ENCODE measurements at regions not wholly inside any gene's neighbourhood (a gene's known extent, or its start where the extent isn't known, plus 50 kb on each side); places are given as distances from the start of the nearest gene placed in this dataset.

DNA sequence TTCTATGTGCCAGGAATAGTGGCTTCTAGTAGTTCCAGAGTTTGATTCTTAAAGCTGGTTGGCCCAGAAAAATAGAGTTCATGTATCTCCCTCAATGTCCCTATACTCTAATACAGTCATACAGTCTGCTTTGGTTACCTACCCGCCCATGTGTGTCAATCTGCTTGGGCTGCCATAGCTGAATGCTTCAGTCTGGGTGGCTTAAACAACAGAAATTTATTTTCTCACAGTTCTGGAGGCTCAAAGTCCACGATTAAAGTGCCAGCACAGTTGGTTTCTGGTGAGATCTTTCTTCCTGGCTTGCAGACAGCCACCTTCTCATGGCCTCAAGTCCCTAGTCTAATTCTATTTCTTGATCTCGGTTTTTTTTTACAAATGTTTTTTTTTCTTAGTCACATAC is 1739.0 kb downstream of the MAT2B start:
- no peaks in the 10 kb centered on the region for H3K27me3 ChIP-seq (ENCODE audit: control insufficient read depth in 2 of 2, insufficient read depth in 2 of 2, low read length in 2 of 2)
- H3K27ac ChIP-seq (ENCODE audit: low read depth in 2 of 2, low read length in 2 of 2) = no peak overlapping the region
- H3K9ac ChIP-seq (ENCODE audit: low read depth in 1 of 2, low read length in 2 of 2) = no peak overlapping the region

DNA sequence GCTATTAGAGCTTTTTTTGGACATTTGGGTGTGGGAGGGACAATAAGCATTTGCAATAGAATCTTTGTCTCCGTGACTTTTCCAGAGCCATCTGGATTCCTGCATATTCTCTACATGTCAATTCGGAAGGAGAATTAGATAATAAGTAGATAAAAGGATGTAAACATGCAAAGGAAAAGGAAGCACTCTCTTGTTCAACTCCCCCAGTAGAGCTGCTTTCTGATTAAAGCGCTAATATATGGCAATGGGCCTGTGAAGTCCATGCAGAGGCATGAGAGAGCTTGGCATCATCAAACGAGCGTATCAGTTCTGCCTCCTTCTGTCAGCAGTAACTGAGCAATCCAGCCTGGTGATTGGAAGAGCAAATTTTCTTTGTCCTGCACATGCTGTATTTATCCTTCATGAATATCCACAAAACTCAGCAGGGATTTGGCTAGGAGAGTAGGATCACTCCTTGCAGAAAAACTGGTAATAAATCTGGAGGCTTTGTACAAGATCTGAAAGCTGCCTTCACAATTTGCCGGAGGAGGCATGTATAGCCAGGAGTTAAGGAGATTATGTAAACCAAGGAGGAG is 1752.9 kb downstream of the MAT2B start:
- Histone ChIP-seq H3K9ac (ENCODE audit: low read depth in 1 of 2, low read length in 2 of 2) (no peak overlapping the region), H3K27me3 (ENCODE audit: control insufficient read depth in 2 of 2, insufficient read depth in 2 of 2, low read length in 2 of 2) (no peaks in the 10 kb centered on the region), H3K36me3 (ENCODE audit: control insufficient read depth in 2 of 2, insufficient read depth in 2 of 2, low read length in 2 of 2) (no peaks in the 10 kb centered on the region), H3K27ac (ENCODE audit: low read depth in 2 of 2, low read length in 2 of 2) (no peak overlapping the region), H3K4me3 (ENCODE audit: low read length in 2 of 2) (no peak overlapping the region), H3K9me3 (ENCODE audit: control insufficient read depth in 2 of 2, low read length in 2 of 2) (no peaks in the 10 kb centered on the region), H3K4me1 (ENCODE audit: control insufficient read depth in 2 of 2, insufficient read depth in 2 of 2, low read length in 2 of 2) (no peaks in the 10 kb centered on the region)

More for the DNA sequence above, 1739.0 kb downstream of the MAT2B start:
- H3K9me3 ChIP-seq (ENCODE audit: control insufficient read depth in 2 of 2, low read length in 2 of 2) = no peaks in the 10 kb centered on the region
- H3K4me1 ChIP-seq (ENCODE audit: control insufficient read depth in 2 of 2, insufficient read depth in 2 of 2, low read length in 2 of 2) = no peaks in the 10 kb centered on the region
- no peak overlapping the region for H3K4me3 ChIP-seq (ENCODE audit: low read length in 2 of 2)
- no peaks in the 10 kb centered on the region for H3K36me3 ChIP-seq (ENCODE audit: control insufficient read depth in 2 of 2, insufficient read depth in 2 of 2, low read length in 2 of 2)

DNA sequence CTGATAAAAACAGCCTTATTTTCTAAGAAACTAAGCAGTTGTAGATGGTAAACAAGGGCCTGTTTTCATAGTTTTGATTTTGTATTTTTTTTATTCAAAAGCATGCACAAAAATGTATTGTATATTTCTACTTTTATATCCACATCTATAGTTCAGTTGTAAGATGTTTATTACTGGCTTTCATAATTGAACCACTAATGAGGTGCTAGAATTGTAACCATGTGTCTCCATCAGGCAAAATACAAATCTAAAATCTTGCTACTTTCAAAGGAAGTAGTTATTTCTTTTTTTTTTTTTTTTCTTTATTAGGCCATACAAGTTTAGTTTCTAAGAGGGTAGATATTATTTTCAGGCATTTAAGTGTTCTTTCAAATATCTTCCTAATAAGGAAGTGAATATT is 1755.0 kb downstream of the MAT2B start:
- no peak overlapping the region for H3K4me3 ChIP-seq (ENCODE audit: low read length in 2 of 2)
- H3K9ac ChIP-seq (ENCODE audit: low read depth in 1 of 2, low read length in 2 of 2) = no peak overlapping the region
- H3K4me1 ChIP-seq (ENCODE audit: control insufficient read depth in 2 of 2, insufficient read depth in 2 of 2, low read length in 2 of 2) = no peaks in the 10 kb centered on the region
- H3K36me3 ChIP-seq (ENCODE audit: control insufficient read depth in 2 of 2, insufficient read depth in 2 of 2, low read length in 2 of 2) = no peaks in the 10 kb centered on the region
- no peaks in the 10 kb centered on the region for H3K9me3 ChIP-seq (ENCODE audit: control insufficient read depth in 2 of 2, low read length in 2 of 2)
- no peaks in the 10 kb centered on the region for H3K27me3 ChIP-seq (ENCODE audit: control insufficient read depth in 2 of 2, insufficient read depth in 2 of 2, low read length in 2 of 2)
- no peak overlapping the region for H3K27ac ChIP-seq (ENCODE audit: low read depth in 2 of 2, low read length in 2 of 2)

DNA sequence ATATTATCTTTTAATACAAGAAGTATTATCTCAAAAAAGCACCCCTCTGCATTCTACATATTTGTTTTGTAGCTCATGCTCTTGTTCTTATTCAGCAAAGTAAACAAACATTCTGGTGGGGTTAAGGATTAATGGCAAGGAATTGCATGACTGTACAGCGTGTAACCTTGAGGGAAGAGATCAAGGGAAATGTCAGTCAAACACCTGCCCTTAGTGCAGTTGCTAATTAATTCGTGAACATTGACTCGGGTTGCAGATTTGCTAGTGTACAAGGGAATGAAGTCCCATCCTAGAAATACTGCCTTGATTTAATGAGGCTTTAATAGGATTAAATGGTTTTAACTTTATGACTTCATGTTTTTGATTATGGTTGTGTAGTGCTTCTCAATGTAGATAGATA is 1758.1 kb downstream of the MAT2B start:
- Histone ChIP-seq H3K4me3 (ENCODE audit: low read length in 2 of 2) (no peak overlapping the region), H3K27ac (ENCODE audit: low read depth in 2 of 2, low read length in 2 of 2) (no peak overlapping the region), H3K4me1 (ENCODE audit: control insufficient read depth in 2 of 2, insufficient read depth in 2 of 2, low read length in 2 of 2) (no peaks in the 10 kb centered on the region), H3K36me3 (ENCODE audit: control insufficient read depth in 2 of 2, insufficient read depth in 2 of 2, low read length in 2 of 2) (no peaks in the 10 kb centered on the region), H3K27me3 (ENCODE audit: control insufficient read depth in 2 of 2, insufficient read depth in 2 of 2, low read length in 2 of 2) (no peaks in the 10 kb centered on the region), H3K9ac (ENCODE audit: low read depth in 1 of 2, low read length in 2 of 2) (no peak overlapping the region), H3K9me3 (ENCODE audit: control insufficient read depth in 2 of 2, low read length in 2 of 2) (no peaks in the 10 kb centered on the region)

DNA sequence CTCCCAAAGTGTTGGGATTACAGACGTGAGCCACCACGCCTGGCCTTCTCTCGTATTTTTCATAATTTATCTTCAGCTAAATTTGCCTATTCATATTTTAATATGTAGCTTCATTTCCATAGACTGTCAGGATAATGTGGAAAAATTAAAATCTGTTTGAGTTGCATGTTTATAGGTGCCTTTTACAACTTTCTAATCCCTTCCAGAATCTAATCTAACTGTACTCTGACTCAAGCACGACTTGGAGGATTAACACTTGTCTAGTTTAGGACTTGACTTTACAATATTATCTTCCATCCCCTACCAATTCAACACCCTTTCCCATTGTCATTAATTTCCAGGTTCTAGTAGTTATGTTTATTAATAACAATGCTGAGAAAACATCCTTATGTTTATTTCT is 1761.5 kb downstream of the MAT2B start:
- H3K9me3 ChIP-seq (ENCODE audit: control insufficient read depth in 2 of 2, low read length in 2 of 2) = no peaks in the 10 kb centered on the region
- H3K9ac ChIP-seq (ENCODE audit: low read depth in 1 of 2, low read length in 2 of 2) = no peak overlapping the region
- no peak overlapping the region for H3K4me3 ChIP-seq (ENCODE audit: low read length in 2 of 2)
- H3K27me3 ChIP-seq (ENCODE audit: control insufficient read depth in 2 of 2, insufficient read depth in 2 of 2, low read length in 2 of 2) = no peaks in the 10 kb centered on the region
- H3K36me3 ChIP-seq (ENCODE audit: control insufficient read depth in 2 of 2, insufficient read depth in 2 of 2, low read length in 2 of 2) = no peaks in the 10 kb centered on the region
- no peak overlapping the region for H3K27ac ChIP-seq (ENCODE audit: low read depth in 2 of 2, low read length in 2 of 2)
- no peaks in the 10 kb centered on the region for H3K4me1 ChIP-seq (ENCODE audit: control insufficient read depth in 2 of 2, insufficient read depth in 2 of 2, low read length in 2 of 2)

DNA sequence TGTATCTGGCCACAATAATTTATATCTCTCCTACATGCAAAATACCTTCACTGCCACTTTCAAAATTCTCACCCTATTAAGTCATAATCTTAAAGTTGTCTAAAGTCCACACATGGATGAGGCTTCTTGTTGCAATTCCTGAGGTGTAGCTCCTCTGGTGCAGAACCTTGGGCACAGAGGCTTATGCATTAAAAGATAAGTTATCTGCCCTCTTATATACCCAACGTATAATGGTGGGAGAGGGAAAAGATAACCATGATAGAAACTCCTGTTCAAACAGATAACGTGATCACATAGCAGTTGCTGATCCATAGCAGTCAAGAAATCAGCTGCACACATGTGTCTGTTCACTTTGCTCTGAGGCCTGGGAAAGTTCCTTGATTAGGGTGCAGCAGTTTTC is 1767.0 kb downstream of the MAT2B start:
- Histone ChIP-seq H3K9me3 (ENCODE audit: control insufficient read depth in 2 of 2, low read length in 2 of 2) (no peaks in the 10 kb centered on the region), H3K4me1 (ENCODE audit: control insufficient read depth in 2 of 2, insufficient read depth in 2 of 2, low read length in 2 of 2) (no peaks in the 10 kb centered on the region), H3K36me3 (ENCODE audit: control insufficient read depth in 2 of 2, insufficient read depth in 2 of 2, low read length in 2 of 2) (no peaks in the 10 kb centered on the region), H3K9ac (ENCODE audit: low read depth in 1 of 2, low read length in 2 of 2) (no peak overlapping the region), H3K27ac (ENCODE audit: low read depth in 2 of 2, low read length in 2 of 2) (no peak overlapping the region), H3K4me3 (ENCODE audit: low read length in 2 of 2) (no peak overlapping the region), H3K27me3 (ENCODE audit: control insufficient read depth in 2 of 2, insufficient read depth in 2 of 2, low read length in 2 of 2) (no peaks in the 10 kb centered on the region)

DNA sequence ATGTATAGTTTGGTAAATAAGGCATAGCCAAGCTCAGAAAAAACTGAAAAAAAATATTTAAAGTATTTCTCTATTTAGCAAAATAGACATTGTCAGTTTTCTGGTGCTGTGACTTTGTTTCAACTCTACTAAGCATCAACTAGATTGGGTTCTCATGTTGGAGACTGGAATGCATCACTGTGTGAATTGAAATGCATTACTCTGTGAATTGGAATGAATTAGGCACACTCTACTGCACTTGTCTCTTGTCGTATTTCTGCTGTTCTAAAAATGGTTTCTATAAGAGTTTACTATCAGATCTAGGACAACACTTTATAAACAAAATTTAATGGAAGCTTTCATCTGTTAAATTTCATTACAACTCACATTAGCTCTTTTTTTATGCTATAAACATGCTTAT is 1772.2 kb downstream of the MAT2B start:
- Histone ChIP-seq H3K4me1 (ENCODE audit: control insufficient read depth in 2 of 2, insufficient read depth in 2 of 2, low read length in 2 of 2) (no peaks in the 10 kb centered on the region), H3K36me3 (ENCODE audit: control insufficient read depth in 2 of 2, insufficient read depth in 2 of 2, low read length in 2 of 2) (no peaks in the 10 kb centered on the region), H3K9ac (ENCODE audit: low read depth in 1 of 2, low read length in 2 of 2) (no peak overlapping the region), H3K4me3 (ENCODE audit: low read length in 2 of 2) (no peak overlapping the region), H3K9me3 (ENCODE audit: control insufficient read depth in 2 of 2, low read length in 2 of 2) (no peaks in the 10 kb centered on the region), H3K27ac (ENCODE audit: low read depth in 2 of 2, low read length in 2 of 2) (no peak overlapping the region), H3K27me3 (ENCODE audit: control insufficient read depth in 2 of 2, insufficient read depth in 2 of 2, low read length in 2 of 2) (no peaks in the 10 kb centered on the region)

DNA sequence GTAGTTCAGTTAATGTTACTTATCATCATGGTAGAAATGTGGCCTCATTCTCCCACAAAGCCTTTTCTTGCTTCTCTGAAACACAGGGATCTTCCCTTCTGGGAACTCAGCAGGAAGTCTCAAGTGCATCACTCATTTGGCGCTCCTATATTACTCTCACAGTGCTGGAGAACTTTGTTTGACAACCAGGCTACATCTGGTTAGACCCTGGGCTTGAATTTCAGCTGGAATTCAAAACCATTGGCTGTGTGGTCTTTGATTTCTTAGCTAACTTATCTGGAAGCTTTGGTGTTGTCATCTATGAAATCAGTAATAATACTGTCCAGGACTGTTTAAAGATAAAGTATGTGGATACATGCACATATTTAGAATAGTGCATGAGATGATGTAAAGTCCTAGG is 1777.1 kb downstream of the MAT2B start:
- Histone ChIP-seq H3K4me3 (ENCODE audit: low read length in 2 of 2) (no peak overlapping the region), H3K4me1 (ENCODE audit: control insufficient read depth in 2 of 2, insufficient read depth in 2 of 2, low read length in 2 of 2) (no peaks in the 10 kb centered on the region), H3K27ac (ENCODE audit: low read depth in 2 of 2, low read length in 2 of 2) (no peak overlapping the region), H3K9ac (ENCODE audit: low read depth in 1 of 2, low read length in 2 of 2) (no peak overlapping the region), H3K36me3 (ENCODE audit: control insufficient read depth in 2 of 2, insufficient read depth in 2 of 2, low read length in 2 of 2) (no peaks in the 10 kb centered on the region), H3K9me3 (ENCODE audit: control insufficient read depth in 2 of 2, low read length in 2 of 2) (no peaks in the 10 kb centered on the region), H3K27me3 (ENCODE audit: control insufficient read depth in 2 of 2, insufficient read depth in 2 of 2, low read length in 2 of 2) (no peaks in the 10 kb centered on the region)

DNA sequence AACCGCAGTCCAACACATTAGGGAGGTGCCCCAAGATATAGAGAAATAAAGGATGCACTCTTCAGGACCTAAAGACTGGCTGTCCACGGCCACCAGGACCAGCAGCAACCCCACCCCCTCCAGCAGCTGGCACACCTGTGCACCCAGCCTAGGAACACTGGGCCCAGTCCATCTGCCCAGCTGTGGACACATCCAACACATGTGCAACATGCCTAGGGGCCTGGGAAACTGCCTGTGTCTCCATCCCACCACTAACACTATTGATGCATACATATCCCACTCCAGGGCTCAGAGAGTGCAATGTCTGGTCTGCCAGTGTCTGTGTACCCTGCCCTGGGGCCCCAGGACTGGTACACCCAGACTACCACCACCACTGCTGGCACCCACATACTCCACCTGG is 1781.3 kb downstream of the MAT2B start:
- Histone ChIP-seq H3K4me1 (ENCODE audit: control insufficient read depth in 2 of 2, insufficient read depth in 2 of 2, low read length in 2 of 2) (no peaks in the 10 kb centered on the region), H3K36me3 (ENCODE audit: control insufficient read depth in 2 of 2, insufficient read depth in 2 of 2, low read length in 2 of 2) (no peaks in the 10 kb centered on the region), H3K9me3 (ENCODE audit: control insufficient read depth in 2 of 2, low read length in 2 of 2) (no peaks in the 10 kb centered on the region), H3K27me3 (ENCODE audit: control insufficient read depth in 2 of 2, insufficient read depth in 2 of 2, low read length in 2 of 2) (no peaks in the 10 kb centered on the region), H3K9ac (ENCODE audit: low read depth in 1 of 2, low read length in 2 of 2) (no peak overlapping the region), H3K4me3 (ENCODE audit: low read length in 2 of 2) (no peak overlapping the region), H3K27ac (ENCODE audit: low read depth in 2 of 2, low read length in 2 of 2) (no peak overlapping the region)

DNA sequence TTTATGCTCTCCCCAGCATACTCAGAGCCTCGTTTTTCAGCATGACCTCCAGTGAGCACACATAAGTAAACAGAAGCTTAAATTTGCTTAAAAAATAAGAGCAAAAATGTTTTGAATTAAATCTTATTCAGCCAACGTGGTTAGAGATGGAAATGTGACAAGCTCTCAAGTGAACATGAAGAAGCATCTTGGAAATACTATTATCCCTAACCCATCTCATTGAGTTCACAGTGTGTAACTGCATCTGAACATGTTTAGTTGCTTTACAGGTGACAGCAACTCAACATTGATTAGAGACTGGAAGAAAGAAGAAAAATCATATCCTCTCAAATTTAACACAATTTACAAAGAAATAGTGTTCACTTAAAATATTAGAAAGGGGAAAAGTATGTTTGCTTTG is 1785.1 kb downstream of the MAT2B start:
- Histone ChIP-seq H3K4me1 (ENCODE audit: control insufficient read depth in 2 of 2, insufficient read depth in 2 of 2, low read length in 2 of 2) (no peaks in the 10 kb centered on the region), H3K27ac (ENCODE audit: low read depth in 2 of 2, low read length in 2 of 2) (no peak overlapping the region), H3K36me3 (ENCODE audit: control insufficient read depth in 2 of 2, insufficient read depth in 2 of 2, low read length in 2 of 2) (no peaks in the 10 kb centered on the region), H3K9ac (ENCODE audit: low read depth in 1 of 2, low read length in 2 of 2) (no peak overlapping the region), H3K4me3 (ENCODE audit: low read length in 2 of 2) (no peak overlapping the region), H3K27me3 (ENCODE audit: control insufficient read depth in 2 of 2, insufficient read depth in 2 of 2, low read length in 2 of 2) (no peaks in the 10 kb centered on the region), H3K9me3 (ENCODE audit: control insufficient read depth in 2 of 2, low read length in 2 of 2) (no peaks in the 10 kb centered on the region)

Data from mucosa of rectum (tissue), 2 donors.